A549 (cell line): ENCODE measurements at regions not wholly inside any gene's neighbourhood (a gene's known extent, or its start where the extent isn't known, plus 50 kb on each side); places are given as distances from the start of the nearest gene placed in this dataset.

ENCODE experiments used
- ATAC-seq, 2 experiments: fragments of 200-7000 bp in 1 of 2; fragments of >200 bp in 1 of 2; cut with Nextera tagmentation in 1 of 2; cut with Tn5 transposase in 1 of 2; 3 replicates each; pipeline versions ENCODE4 v1.8.0 to v1.9.1; 2018 to 2020; ENCODE audit warnings: mild to moderate bottlenecking in 1 of 2, moderate library complexity in 1 of 2
- CTCF ChIA-PET: fragments of 300-600 bp; sonication (Branson Sonifier 250); formaldehyde crosslinking; extraction: SDS; loops from one replicate; lab custom pipeline; 2021; ENCODE audit warnings: antibody characterized with exemption, inconsistent platforms; lab: Yijun Ruan, JAX
- POLR2A ChIA-PET: fragments of 350-600 bp; formaldehyde crosslinking; extraction: SDS; loops from one replicate; lab custom pipeline; 2021; ENCODE audit warnings: antibody characterized with exemption, inconsistent platforms; lab: Yijun Ruan, JAX
- DNase-seq, 2 experiments: peaks; one replicate each; pipeline versions ENCODE4 v3.0.0 to v3.0.0-alpha.2; 2011 to 2016; ENCODE audit warnings: low read depth in 1 of 2, low spot score in 1 of 2
- FAIRE-seq: peaks from 2 replicates; lab custom pipeline; 2011; peaks lifted over from hg19 to GRCh38; lab: Jason Lieb, UNC
- H3K27ac ChIP-seq, 2 experiments: fragments of >200 bp; sonication (Bioruptor Twin); formaldehyde crosslinking; 3 replicates each; pipeline ENCODE4 v1.5.1; 2016 to 2017
- H3K4me1 ChIP-seq: fragments of >200 bp; sonication (Bioruptor Twin); formaldehyde crosslinking; 3 replicates; pipeline ENCODE4 v1.6.1; 2016
- H3K4me2 ChIP-seq: fragments of >200 bp; sonication (Bioruptor Twin); formaldehyde crosslinking; 3 replicates; pipeline ENCODE4 v1.6.1; 2016
- H3K4me3 ChIP-seq: fragments of >200 bp; sonication (Bioruptor Twin); formaldehyde crosslinking; 3 replicates; pipeline ENCODE4 v1.5.1; 2016
- H3K9me3 ChIP-seq: fragments of >200 bp; sonication (Bioruptor Twin); formaldehyde crosslinking; 3 replicates; pipeline ENCODE4 v1.6.1; 2016
- CBX2 ChIP-seq: fragments of 200-600 bp; sonication (generic); IDR thresholded peaks from 2 replicates; pipeline ENCODE4 v1.6.1; 2016; ENCODE audit warnings: low read depth, mild to moderate bottlenecking, borderline replicate concordance
- CBX8 ChIP-seq: fragments of 200-600 bp; sonication (generic); IDR thresholded peaks from 2 replicates; pipeline ENCODE4 v1.6.1; 2016
- EHMT2 ChIP-seq: fragments of 200-600 bp; sonication (generic); IDR thresholded peaks from 2 replicates; pipeline ENCODE4 v1.6.1; 2016; ENCODE audit warnings: antibody characterized with exemption, low read depth, mild to moderate bottlenecking, moderate library complexity
- ESRRA ChIP-seq: fragments of 150-350 bp; IDR thresholded peaks from 2 replicates; pipeline ENCODE4 v1.6.1; 2014; ENCODE audit warnings: mild to moderate bottlenecking, low read length, borderline replicate concordance
- FOSB ChIP-seq: fragments of 250-450 bp; sonication (Bioruptor Pico); IDR thresholded peaks from 2 replicates; pipeline ENCODE4 v1.5.0; 2020; ENCODE audit warnings: mild to moderate bottlenecking, moderate library complexity
- HEYL ChIP-seq: fragments of 250-450 bp; sonication (Bioruptor Pico); IDR thresholded peaks from 2 replicates; pipeline ENCODE4 v1.8.0; 2021; ENCODE audit warnings: mild to moderate bottlenecking, moderate library complexity
- HOXB13 ChIP-seq: fragments of 250-450 bp; sonication (Bioruptor Pico); IDR thresholded peaks from 2 replicates; pipeline ENCODE4 v1.5.0; 2020; ENCODE audit warnings: low read depth, mild to moderate bottlenecking, moderate library complexity
- JUN ChIP-seq, 2 experiments: fragments of >200 bp; sonication (Bioruptor Twin); formaldehyde crosslinking; IDR thresholded peaks; 2 replicates in 1 of 2; 3 replicates in 1 of 2; pipeline ENCODE4 v1.6.1; 2016 to 2017
- JUNB ChIP-seq: fragments of >200 bp; sonication (Bioruptor Twin); formaldehyde crosslinking; IDR thresholded peaks from 2 replicates; pipeline ENCODE4 v1.6.1; 2016
- KDM1A ChIP-seq: fragments of 200-600 bp; sonication (generic); IDR thresholded peaks from 2 replicates; pipeline ENCODE4 v1.6.1; 2016; ENCODE audit warnings: low read depth, mild to moderate bottlenecking
- KDM5A ChIP-seq: fragments of 200-600 bp; sonication (generic); IDR thresholded peaks from 2 replicates; pipeline ENCODE4 v1.6.1; 2016; ENCODE audit warnings: antibody characterized with exemption, mild to moderate bottlenecking
- MAFK ChIP-seq: fragments of 450-650 bp; IDR thresholded peaks from 2 replicates; pipeline ENCODE4 v1.6.1; 2014; ENCODE audit not compliant: partially characterized antibody
- PHF8 ChIP-seq: fragments of 200-600 bp; sonication (generic); IDR thresholded peaks from 2 replicates; pipeline ENCODE4 v1.6.1; 2016; ENCODE audit warnings: low read depth, mild to moderate bottlenecking, antibody characterized with exemption, moderate library complexity, borderline replicate concordance
- POLR2A ChIP-seq: IDR thresholded peaks from 2 replicates; pipeline ENCODE4 v1.6.1; 2012; ENCODE audit warnings: mild to moderate bottlenecking, low read length
- RARB ChIP-seq: fragments of 250-450 bp; sonication (Bioruptor Pico); IDR thresholded peaks from 2 replicates; pipeline ENCODE4 v1.8.0; 2021; ENCODE audit warnings: mild to moderate bottlenecking, moderate library complexity
- RFX5 ChIP-seq: fragments of 450-650 bp; IDR thresholded peaks from 2 replicates; pipeline ENCODE4 v1.7.1; 2014; ENCODE audit warnings: antibody characterized with exemption, mild to moderate bottlenecking, moderate library complexity
- RNF2 ChIP-seq: fragments of 200-600 bp; sonication (generic); IDR thresholded peaks from 2 replicates; pipeline ENCODE4 v1.6.1; 2016; ENCODE audit warnings: low read depth, mild to moderate bottlenecking, antibody characterized with exemption, moderate library complexity, borderline replicate concordance
- SMC3 ChIP-seq: fragments of >200 bp; sonication (Bioruptor Twin); formaldehyde crosslinking; IDR thresholded peaks from 3 replicates; pipeline ENCODE4 v1.6.1; 2018; ENCODE audit warnings: inconsistent platforms
- SREBF2 ChIP-seq: fragments of 450-650 bp; IDR thresholded peaks from 2 replicates; pipeline ENCODE4 v1.6.1; 2014; ENCODE audit warnings: mild to moderate bottlenecking, moderate library complexity
- ZSCAN20 ChIP-seq: fragments of 250-450 bp; sonication (Bioruptor Pico); IDR thresholded peaks from 2 replicates; pipeline ENCODE4 v1.8.0; 2022; ENCODE audit warnings: mild to moderate bottlenecking, moderate library complexity
- WGBS: methylation state at CpG from one replicate; pipeline ENCODE4 v1.1.6; 2017; ENCODE audit errors: missing lambda C conversion rate; 5-methylcytosine and 5-hydroxymethylcytosine counted together
- TF ChIP-seq, protein P1 (sequence below): fragments of >200 bp; sonication (Bioruptor Twin); formaldehyde crosslinking; IDR thresholded peaks from 3 replicates; pipeline ENCODE4 v1.5.1; 2016
- TF ChIP-seq, protein P2 (sequence below): fragments of 450-650 bp; IDR thresholded peaks from 2 replicates; pipeline ENCODE4 v1.6.1; 2014; ENCODE audit warnings: antibody characterized with exemption
- TF ChIP-seq, protein P3 (sequence below): IDR thresholded peaks from 2 replicates; pipeline ENCODE4 v1.6.1; 2012
- TF ChIP-seq, protein P4 (sequence below): fragments of 250-450 bp; sonication (Bioruptor Pico); IDR thresholded peaks from 2 replicates; pipeline ENCODE4 v1.5.0; 2021; ENCODE audit warnings: mild to moderate bottlenecking, moderate library complexity, borderline replicate concordance
- TF ChIP-seq, protein P5 (sequence below): fragments of 200-600 bp; sonication (generic); IDR thresholded peaks from 2 replicates; pipeline ENCODE4 v1.6.1; 2016; ENCODE audit warnings: antibody characterized with exemption, mild to moderate bottlenecking, moderate library complexity
- TF ChIP-seq, protein P6 (sequence below): IDR thresholded peaks from 2 replicates; pipeline ENCODE4 v1.6.1; 2012; ENCODE audit warnings: low read depth, borderline replicate concordance

DNA sequence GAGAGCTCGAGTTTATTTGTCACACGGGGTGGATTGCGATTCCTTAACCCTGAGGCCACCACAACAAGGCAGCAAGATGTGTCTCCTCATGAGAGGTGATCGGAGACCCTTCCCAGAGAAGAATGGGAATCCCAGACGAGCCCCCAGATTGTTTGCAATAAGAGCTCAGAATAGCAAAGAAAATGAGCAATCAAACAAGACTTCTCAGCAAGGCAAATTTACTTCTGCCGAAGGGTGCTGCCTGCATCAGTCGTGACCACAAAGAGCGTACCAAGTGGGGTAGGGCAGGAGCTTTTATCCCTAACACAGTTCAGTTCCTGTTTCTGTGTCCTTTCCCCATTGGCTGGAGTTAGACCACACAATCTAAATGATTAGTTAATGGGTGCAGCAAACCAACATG is 237.5 kb upstream of the SYT4 start:
- H3K4me3 ChIP-seq: no peak overlapping the region
- TF ChIP-seq RNF2 (no peak), HOXB13 (CRISPR knock-in tag) (no peak), FOSB (CRISPR knock-in tag) (no peak), JUN (IDR thresholded peaks at IDR 0.05) (no peak), HEYL (CRISPR knock-in tag) (no peak)
- TF ChIP-seq, protein P1, sequence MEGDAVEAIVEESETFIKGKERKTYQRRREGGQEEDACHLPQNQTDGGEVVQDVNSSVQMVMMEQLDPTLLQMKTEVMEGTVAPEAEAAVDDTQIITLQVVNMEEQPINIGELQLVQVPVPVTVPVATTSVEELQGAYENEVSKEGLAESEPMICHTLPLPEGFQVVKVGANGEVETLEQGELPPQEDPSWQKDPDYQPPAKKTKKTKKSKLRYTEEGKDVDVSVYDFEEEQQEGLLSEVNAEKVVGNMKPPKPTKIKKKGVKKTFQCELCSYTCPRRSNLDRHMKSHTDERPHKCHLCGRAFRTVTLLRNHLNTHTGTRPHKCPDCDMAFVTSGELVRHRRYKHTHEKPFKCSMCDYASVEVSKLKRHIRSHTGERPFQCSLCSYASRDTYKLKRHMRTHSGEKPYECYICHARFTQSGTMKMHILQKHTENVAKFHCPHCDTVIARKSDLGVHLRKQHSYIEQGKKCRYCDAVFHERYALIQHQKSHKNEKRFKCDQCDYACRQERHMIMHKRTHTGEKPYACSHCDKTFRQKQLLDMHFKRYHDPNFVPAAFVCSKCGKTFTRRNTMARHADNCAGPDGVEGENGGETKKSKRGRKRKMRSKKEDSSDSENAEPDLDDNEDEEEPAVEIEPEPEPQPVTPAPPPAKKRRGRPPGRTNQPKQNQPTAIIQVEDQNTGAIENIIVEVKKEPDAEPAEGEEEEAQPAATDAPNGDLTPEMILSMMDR: no peak
- TF ChIP-seq, protein P2, sequence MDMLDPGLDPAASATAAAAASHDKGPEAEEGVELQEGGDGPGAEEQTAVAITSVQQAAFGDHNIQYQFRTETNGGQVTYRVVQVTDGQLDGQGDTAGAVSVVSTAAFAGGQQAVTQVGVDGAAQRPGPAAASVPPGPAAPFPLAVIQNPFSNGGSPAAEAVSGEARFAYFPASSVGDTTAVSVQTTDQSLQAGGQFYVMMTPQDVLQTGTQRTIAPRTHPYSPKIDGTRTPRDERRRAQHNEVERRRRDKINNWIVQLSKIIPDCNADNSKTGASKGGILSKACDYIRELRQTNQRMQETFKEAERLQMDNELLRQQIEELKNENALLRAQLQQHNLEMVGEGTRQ: no peak
- POLR2A ChIA-PET: no interaction called here
- H3K27ac ChIP-seq: no peak overlapping the region
- H3K4me1 ChIP-seq: no peaks in the 10 kb centered on the region
- no peak for DNase-seq
- H3K4me2 ChIP-seq: no peak overlapping the region
- H3K9me3 ChIP-seq: no peaks in the 10 kb centered on the region
- CTCF ChIA-PET: no interaction called here
- FAIRE-seq: no peak
- WGBS: 21% methylated on average over 7 of the region's 8 CpGs
- ATAC-seq: no peak

DNA sequence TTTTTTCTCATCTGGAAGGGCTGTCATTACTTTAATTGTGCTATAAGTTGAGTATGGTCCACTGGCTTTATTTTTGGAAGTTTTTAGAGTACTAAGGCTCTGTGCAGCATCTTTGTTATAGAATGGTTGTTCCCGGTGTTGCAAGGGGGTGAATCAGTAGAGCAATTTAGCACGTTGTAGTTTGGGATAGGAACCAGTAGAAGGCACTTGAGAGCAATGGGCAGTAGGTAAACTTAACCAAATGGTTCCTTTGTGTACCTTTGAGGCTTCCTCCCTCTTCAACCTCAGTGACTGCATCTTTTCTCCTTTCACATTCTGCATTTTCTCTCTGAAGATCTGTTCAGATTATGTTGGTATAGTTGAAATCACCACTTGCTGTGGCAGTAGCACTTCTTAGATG is 238.2 kb upstream of the SYT4 start:
- CTCF ChIA-PET: no interaction called here
- no peak for FAIRE-seq
- no peak for DNase-seq
- POLR2A ChIA-PET: no interaction called here
- Histone ChIP-seq H3K4me2 (no peak overlapping the region), H3K9me3 (no peaks in the 10 kb centered on the region), H3K4me3 (no peak overlapping the region), H3K4me1 (no peaks in the 10 kb centered on the region), H3K27ac (no peak overlapping the region)
- no peak for TF ChIP-seq CBX8
- TF ChIP-seq, protein P3, sequence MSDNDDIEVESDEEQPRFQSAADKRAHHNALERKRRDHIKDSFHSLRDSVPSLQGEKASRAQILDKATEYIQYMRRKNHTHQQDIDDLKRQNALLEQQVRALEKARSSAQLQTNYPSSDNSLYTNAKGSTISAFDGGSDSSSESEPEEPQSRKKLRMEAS: no peak
- TF ChIP-seq KDM5A: no peak
- no peak for TF ChIP-seq ZSCAN20 (CRISPR knock-in tag)
- TF ChIP-seq CBX2: no peak
- TF ChIP-seq, protein P4, sequence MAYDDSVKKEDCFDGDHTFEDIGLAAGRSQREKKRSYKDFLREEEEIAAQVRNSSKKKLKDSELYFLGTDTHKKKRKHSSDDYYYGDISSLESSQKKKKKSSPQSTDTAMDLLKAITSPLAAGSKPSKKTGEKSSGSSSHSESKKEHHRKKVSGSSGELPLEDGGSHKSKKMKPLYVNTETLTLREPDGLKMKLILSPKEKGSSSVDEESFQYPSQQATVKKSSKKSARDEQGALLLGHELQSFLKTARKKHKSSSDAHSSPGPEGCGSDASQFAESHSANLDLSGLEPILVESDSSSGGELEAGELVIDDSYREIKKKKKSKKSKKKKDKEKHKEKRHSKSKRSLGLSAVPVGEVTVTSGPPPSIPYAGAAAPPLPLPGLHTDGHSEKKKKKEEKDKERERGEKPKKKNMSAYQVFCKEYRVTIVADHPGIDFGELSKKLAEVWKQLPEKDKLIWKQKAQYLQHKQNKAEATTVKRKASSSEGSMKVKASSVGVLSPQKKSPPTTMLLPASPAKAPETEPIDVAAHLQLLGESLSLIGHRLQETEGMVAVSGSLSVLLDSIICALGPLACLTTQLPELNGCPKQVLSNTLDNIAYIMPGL: no peak
- no peak for TF ChIP-seq RFX5
- TF ChIP-seq SREBF2: no peak
- TF ChIP-seq KDM1A: no peak
- WGBS: 0% methylated on average over 2 of the region's 2 CpGs
- ATAC-seq: no peak

DNA sequence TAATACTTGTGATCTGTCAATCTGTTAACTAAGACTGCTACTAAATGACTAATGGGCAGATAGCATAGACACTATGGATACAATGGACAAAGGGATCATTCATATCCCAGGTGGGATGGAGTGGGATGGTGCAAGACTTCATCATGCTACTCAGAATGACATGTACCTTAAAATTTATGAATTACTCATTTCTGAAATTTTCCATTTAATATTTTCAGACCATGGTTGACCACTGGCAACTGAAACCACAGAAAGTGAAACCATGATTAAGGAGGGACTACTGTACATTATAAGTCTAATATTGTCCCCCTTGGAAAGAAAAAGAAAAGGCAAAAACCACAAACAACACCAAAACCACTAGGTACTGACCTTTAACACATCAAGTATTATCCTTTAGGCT is 247.0 kb upstream of the SYT4 start:
- ChIA-PET CTCF (no interaction called here), POLR2A (no interaction called here)
- no peak for ATAC-seq
- no peak for DNase-seq
- no peak for FAIRE-seq
- Histone ChIP-seq H3K4me3 (no peak overlapping the region), H3K9me3 (no peaks in the 10 kb centered on the region), H3K4me2 (no peak overlapping the region), H3K4me1 (no peaks in the 10 kb centered on the region), H3K27ac (no peak overlapping the region)
- TF ChIP-seq, protein P5, sequence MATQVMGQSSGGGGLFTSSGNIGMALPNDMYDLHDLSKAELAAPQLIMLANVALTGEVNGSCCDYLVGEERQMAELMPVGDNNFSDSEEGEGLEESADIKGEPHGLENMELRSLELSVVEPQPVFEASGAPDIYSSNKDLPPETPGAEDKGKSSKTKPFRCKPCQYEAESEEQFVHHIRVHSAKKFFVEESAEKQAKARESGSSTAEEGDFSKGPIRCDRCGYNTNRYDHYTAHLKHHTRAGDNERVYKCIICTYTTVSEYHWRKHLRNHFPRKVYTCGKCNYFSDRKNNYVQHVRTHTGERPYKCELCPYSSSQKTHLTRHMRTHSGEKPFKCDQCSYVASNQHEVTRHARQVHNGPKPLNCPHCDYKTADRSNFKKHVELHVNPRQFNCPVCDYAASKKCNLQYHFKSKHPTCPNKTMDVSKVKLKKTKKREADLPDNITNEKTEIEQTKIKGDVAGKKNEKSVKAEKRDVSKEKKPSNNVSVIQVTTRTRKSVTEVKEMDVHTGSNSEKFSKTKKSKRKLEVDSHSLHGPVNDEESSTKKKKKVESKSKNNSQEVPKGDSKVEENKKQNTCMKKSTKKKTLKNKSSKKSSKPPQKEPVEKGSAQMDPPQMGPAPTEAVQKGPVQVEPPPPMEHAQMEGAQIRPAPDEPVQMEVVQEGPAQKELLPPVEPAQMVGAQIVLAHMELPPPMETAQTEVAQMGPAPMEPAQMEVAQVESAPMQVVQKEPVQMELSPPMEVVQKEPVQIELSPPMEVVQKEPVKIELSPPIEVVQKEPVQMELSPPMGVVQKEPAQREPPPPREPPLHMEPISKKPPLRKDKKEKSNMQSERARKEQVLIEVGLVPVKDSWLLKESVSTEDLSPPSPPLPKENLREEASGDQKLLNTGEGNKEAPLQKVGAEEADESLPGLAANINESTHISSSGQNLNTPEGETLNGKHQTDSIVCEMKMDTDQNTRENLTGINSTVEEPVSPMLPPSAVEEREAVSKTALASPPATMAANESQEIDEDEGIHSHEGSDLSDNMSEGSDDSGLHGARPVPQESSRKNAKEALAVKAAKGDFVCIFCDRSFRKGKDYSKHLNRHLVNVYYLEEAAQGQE: no peak
- TF ChIP-seq JUNB (no peak), SMC3 (no peak), CBX8 (no peak), ZSCAN20 (CRISPR knock-in tag) (no peak), ESRRA (no peak), POLR2A (no peak), PHF8 (no peak), RARB (CRISPR knock-in tag) (no peak), FOSB (CRISPR knock-in tag) (no peak), MAFK (no peak), SREBF2 (no peak), EHMT2 (no peak)
- TF ChIP-seq, protein P6, sequence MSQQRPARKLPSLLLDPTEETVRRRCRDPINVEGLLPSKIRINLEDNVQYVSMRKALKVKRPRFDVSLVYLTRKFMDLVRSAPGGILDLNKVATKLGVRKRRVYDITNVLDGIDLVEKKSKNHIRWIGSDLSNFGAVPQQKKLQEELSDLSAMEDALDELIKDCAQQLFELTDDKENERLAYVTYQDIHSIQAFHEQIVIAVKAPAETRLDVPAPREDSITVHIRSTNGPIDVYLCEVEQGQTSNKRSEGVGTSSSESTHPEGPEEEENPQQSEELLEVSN: no peak
